Bone marrow (tissue), 2 donors: ENCODE measurements at regions not wholly inside any gene's neighbourhood (a gene's known extent, or its start where the extent isn't known, plus 50 kb on each side); places are given as distances from the start of the nearest gene placed in this dataset.
"Not testable (repeated sequence)": the region's sequence is repeated elsewhere in the genome, so short reads cannot be mapped to it uniquely, and the experiment has no call there.

Experiments
- DNase-seq, 2 donors: peaks; one replicate each; lab custom pipeline; 2025; lab: John Stamatoyannopoulos, UW

- no peak for DNase-seq
Measured at GRCh38 chr6:14762077-14762476, 483.8 kb upstream of the JARID2 start.

GRCh38 chr6:14763139-14763538, 482.7 kb upstream of the JARID2 start:
- DNase-seq = no peak

- no peak for DNase-seq
Measured at GRCh38 chr6:14763616-14764015, 482.3 kb upstream of the JARID2 start.

- no peak for DNase-seq
Measured at GRCh38 chr6:14765106-14765505, 480.8 kb upstream of the JARID2 start.

- no peak for DNase-seq
Measured at GRCh38 chr6:14765721-14766390, 480.0 kb upstream of the JARID2 start.

GRCh38 chr6:14766391-14766994, 479.4 kb upstream of the JARID2 start:
- no peak for DNase-seq

- DNase-seq = no peak
Measured at GRCh38 chr6:14767226-14767625, 478.6 kb upstream of the JARID2 start.

- DNase-seq = no peak
Measured at GRCh38 chr6:14770040-14770439, 475.8 kb upstream of the JARID2 start.

- DNase-seq = no peak
Measured at GRCh38 chr6:14770572-14770971, 475.3 kb upstream of the JARID2 start.

- DNase-seq = no peak
Measured at GRCh38 chr6:14771016-14771415, 474.9 kb upstream of the JARID2 start.

- no peak for DNase-seq
Measured at GRCh38 chr6:14772188-14772587, 473.7 kb upstream of the JARID2 start.

GRCh38 chr6:14775528-14775927, 470.3 kb upstream of the JARID2 start:
- DNase-seq = no peak

GRCh38 chr6:14776307-14776706, 469.6 kb upstream of the JARID2 start:
- no peak for DNase-seq

- no peak for DNase-seq
Measured at GRCh38 chr6:14781772-14782525, 463.9 kb upstream of the JARID2 start.

GRCh38 chr6:14782921-14783464, 462.9 kb upstream of the JARID2 start:
- DNase-seq = not testable (repeated sequence)

- no peak for DNase-seq
Measured at GRCh38 chr6:14783594-14783993, 462.3 kb upstream of the JARID2 start.

GRCh38 chr6:14784596-14785492, 461.0 kb upstream of the JARID2 start:
- no peak for DNase-seq

- DNase-seq = no peak
Measured at GRCh38 chr6:14785493-14785790, 460.4 kb upstream of the JARID2 start.

- no peak for DNase-seq
Measured at GRCh38 chr6:14786008-14786407, 459.9 kb upstream of the JARID2 start.

GRCh38 chr6:14786455-14786854, 459.4 kb upstream of the JARID2 start:
- no peak for DNase-seq

GRCh38 chr6:14787250-14787649, 458.6 kb upstream of the JARID2 start:
- DNase-seq = no peak

- no peak for DNase-seq
Measured at GRCh38 chr6:14787677-14788076, 458.2 kb upstream of the JARID2 start.
